GM19099 (cell line): ENCODE measurements at regions not wholly inside any gene's neighbourhood (a gene's known extent, or its start where the extent isn't known, plus 50 kb on each side); places are given as distances from the start of the nearest gene placed in this dataset.

ENCODE experiments used
- POLR2A ChIP-seq: IDR thresholded peaks from 3 replicates; pipeline ENCODE4 v1.6.1; 2011; ENCODE audit warnings: low read depth; ENCODE audit not compliant: insufficient read length; ENCODE audit errors: extremely low read depth

DNA sequence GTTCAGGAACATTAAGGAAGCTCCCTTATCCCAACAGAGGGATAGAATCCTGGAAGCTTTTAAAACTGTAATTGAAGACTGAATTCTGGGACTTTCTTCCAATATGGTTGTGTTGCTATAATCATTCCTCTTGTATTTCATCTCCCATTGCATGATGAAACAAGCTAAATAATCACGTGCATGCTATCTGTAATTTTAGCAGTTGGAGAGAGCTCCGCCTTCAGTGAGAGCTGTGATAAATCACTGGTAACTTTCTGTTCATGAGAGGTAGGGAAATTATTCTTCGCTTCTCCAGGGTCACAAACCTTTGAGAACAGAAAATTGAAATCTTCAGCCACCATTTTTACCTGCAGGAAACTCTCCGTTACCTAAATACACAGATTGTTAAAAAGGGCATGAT, 530.2 kb downstream of the HTR7 start:
- TF ChIP-seq POLR2A, result no peak

DNA sequence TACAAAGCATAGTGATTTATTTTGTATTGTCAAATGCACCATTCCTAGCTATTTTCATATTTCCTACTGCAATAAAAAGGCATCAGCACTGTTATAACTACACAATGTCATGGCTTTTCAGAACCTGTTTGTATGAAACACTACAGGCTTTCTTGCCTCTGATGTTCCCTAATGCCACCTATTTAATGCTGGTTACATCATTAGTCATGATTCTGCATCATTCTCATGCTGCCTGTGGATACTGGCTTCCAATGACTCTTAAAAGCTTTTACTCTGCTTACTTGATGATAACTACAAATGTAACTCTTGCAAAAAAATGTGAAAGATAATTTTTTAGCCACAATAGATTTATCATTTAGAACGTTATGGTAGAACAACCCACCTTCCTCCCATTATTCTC, 529.4 kb downstream of the HTR7 start:
- TF ChIP-seq POLR2A, result no peak

DNA sequence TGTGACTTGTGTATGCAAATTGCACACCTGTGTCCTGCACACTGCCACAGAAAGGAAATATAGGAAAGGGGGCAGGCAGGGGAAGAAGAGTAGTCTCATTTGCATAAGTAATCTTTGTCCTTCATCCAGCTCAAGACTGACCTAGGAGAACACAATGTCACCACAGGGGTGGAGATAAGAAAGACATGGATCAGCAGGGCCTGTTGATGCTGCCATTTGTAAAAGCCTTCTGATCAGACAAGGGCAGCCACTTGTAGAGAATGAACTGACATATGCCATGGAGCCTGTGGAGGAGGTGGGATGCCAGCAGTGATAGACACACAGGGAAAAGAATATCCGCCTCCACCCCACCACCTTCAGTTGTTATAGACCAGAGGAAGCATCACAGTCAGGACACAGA, 528.9 kb downstream of the HTR7 start:
- TF ChIP-seq POLR2A, result no peak

DNA sequence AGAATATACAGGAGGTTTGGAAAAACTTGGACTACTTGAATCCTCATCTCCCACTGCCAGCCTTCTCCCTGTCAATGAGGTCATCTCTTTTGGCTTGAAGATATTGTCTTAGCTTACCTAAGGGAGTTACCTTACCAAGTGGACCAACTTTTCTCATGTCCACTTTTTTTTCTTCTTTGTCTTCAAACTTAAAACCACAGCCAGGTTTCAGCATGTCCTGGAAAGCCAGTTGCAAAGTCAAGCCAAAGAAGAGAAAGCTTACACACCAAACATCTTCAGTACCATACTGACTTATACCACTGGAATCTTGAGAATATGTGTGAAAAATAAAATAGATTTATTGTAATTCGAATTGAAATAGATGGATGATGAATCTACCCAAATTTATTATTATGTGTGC, 520.5 kb downstream of the HTR7 start:
- TF ChIP-seq POLR2A, result no peak

DNA sequence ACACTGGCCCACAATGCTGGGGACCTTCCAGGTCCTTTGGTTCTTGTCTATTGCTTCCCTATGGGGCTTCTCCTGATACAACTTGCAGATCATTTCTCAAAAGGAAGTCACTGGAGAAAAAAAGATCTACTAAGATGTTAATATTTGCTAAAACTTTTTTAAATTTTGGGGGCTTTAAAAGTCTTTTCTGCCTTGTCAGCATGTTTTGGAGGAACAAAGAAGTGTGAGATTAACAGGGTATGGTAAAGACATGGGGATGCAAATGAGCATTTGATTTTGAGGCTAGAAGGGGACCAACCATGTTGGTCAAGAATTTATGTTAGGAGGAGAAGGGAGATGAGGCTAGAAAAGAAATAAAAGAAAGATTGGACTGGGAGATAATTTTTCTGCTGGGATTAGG, 515.4 kb downstream of the HTR7 start:
- TF ChIP-seq POLR2A, result no peak

DNA sequence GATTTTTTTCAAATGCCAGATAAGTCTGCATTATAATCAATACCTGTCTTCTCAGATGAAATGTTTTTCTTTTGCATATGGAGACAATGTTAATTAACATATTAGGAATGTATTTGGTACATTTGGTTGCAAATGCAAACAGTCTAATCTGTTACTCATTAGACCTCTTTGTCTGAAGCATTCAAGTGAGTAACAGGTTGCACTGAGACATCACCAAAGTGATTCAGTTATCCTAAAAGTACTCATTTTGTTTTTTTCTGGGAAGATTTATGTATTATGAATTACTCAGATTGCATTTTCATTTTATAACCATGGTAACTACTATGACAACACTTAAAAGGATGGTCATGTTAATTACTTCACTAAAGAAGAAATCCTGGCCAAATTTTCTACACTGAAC, 513.6 kb downstream of the HTR7 start:
- TF ChIP-seq POLR2A, result no peak

DNA sequence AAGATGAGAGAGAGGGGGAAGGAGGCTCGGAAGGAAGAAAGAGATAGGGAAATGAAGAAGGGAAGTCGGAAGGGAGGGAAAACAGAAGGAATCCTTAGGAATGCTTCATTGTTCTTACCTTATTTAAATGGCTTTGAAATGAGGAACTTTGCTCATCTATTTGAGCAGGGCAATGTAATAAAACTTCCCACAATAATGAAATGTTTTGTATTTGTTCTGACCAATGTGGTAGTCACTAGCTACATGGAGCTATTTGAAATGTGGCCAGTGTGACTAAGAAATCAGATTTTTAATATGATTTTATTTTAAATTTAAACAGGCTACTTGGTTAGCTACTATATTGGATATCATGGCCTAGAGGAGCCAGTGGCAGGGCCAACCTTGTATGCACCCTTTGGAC, 510.6 kb downstream of the HTR7 start:
- no peak for TF ChIP-seq POLR2A

DNA sequence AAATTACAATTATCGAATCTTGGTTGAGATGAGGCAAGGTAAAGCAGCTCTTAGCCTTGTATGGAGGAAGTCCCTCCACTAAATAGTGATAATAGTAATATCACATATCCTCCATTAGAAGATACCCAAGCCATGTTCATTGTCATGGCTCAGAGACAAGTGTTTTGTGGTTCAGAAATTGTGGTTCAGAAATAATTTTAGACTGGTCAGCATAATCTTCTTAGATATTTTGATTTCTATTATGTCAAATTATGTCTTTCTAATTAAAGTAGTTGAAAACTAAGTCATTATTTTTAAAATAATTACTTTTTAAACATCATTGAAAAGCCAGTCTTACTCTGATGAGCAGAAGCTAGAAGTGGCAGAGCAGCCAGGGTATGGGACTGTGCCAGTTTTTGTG, 507.7 kb downstream of the HTR7 start:
- TF ChIP-seq POLR2A, result no peak

DNA sequence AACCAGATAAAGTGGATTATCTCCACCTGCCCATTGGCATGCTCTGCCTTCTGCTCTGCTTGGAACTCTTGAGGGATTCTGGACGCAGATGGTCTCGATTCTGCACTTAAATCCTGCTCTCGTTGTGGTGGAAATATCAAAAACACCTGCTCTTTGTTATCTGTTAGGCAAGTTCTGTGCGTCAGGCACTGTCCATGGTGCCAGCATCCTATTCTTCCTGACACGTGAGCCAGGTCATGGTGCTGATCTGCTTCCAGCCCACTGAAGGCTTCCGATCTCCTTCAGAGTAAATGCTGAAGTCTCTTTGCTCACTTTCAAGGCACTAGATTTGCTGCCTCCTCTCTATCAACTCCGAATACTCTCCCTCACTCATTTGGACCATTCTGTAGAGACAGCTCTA, 505.6 kb downstream of the HTR7 start:
- no peak for TF ChIP-seq POLR2A

DNA sequence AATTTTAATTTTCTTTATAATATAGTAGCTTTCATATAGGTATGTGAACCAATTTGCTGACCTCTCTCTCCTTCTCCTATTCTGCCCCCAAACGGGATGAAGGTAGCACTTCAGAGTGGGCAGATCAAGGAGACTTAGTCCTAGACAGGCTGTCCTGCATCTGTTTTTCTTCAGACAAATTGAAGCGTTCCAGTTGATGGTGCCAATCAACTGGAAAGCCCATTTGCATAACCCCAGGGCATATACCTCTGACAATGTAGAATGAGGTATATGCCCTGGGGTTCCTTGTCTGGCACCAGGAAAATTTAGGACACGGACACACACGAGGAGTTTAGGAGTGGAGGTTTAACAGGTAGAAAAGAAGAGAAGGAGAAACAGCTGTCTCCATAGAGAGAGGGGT, 502.9 kb downstream of the HTR7 start:
- no peak for TF ChIP-seq POLR2A

DNA sequence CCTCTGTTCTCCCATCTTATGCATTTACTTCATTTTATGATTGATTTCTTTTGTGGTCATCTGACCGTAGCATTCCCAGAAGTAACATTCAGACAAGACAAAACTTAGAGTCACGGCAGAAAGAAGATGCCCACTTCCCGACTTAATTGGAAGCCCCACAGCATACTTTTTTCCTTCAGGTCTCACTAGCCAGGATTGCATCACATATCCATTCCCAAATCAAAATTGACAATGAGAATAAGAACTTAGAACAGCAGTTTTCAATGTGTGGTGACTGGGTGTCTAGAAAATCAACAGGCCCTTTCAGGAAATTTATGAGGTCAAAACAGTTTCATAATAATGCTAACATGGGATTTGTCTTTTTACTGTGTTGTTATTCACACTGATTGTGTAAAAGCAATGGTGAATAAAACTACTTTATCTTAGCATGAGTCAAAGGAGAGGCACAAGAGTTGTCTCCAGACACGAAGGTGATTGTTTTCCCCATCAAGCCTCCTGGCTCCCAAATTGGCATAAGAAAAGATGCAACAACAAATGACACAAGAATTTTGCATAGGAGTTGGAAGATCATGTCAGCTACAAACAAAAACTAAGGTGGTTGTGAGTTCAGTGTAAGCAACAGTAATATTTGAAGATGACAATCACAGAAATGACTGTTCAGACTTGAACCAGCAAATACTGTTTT, 493.9 kb downstream of the HTR7 start:
- no peak for TF ChIP-seq POLR2A

DNA sequence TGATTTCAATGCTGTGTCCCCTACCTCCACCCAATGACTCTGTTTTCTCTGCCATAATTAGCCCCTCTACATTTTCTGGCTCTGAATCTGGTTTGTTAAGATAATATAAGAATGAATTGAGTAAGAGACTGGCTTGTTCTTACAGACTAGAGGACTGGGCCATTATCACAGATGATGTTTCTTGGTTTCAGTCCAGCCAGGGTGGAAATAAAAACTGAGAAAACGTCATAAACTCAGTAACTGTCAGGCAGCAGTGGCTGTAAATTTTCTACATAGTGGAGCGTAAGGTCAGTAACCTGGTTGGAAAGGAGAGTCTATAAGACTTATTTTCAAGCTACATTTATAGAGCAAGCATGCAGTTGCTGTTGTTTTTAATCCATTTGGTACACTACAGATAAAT, 485.4 kb downstream of the HTR7 start:
- TF ChIP-seq POLR2A, result no peak

DNA sequence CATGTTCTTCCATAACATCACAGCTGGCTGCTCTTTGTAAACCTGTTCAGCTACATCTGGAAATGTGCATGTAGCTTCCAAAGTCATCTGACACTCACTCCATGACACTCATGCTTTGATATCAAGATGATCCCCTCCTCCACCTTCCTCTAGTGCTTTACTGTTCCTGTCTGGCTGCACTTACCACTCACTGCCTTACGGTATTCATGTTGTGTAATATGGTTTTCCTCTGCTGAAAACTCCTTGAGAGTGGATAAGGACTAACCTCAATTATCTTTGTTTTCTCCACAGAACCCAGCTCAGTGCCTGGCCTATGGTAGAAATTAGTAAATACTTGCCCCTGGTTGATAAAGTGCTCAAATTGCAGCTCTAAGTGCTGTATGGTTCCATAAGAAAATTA, 483.9 kb downstream of the HTR7 start:
- TF ChIP-seq POLR2A, result no peak

DNA sequence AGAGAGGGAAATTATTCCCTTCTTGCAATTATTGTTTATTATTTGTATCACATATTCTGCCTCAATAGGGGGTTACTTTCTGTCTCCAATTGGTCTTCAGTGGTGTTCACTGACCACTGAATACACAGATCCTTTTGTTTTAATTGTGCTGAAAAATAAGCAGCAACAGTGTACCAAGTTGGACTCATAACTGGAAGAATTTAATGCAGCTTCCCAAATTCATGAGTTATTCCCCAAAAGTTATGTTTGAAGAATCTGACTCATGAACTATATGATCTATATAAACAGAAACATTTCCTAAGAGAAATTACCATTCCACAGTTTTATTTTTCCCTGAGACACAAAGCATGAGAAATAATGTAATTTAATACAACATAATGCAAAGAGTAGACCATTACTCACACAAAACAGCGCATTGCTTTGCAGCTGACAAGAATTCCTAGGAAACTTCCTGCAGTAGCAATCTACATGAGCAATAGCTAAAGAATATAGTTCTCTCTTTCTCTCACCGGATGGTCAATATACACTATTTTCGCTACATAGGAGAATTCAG, 479.2 kb downstream of the HTR7 start:
- TF ChIP-seq POLR2A, result no peak

DNA sequence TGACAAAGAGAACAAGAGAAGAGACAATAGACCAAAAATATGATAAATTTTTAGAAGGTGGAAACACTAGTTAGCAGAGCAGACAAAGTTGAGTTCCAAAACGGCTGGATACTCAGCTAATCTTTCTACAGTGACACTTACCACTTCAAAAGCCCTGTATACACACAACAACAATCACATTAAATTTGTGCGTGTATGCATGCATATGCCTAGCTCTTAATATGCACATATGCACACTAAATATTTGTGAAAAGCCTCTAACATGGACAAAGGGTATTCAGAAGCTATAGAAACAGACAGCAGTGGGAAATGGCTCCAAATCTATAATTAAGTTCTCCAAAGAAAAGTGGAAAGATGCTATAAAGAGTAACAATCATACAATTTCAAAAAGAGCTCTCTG, 476.4 kb downstream of the HTR7 start:
- TF ChIP-seq POLR2A, result no peak

DNA sequence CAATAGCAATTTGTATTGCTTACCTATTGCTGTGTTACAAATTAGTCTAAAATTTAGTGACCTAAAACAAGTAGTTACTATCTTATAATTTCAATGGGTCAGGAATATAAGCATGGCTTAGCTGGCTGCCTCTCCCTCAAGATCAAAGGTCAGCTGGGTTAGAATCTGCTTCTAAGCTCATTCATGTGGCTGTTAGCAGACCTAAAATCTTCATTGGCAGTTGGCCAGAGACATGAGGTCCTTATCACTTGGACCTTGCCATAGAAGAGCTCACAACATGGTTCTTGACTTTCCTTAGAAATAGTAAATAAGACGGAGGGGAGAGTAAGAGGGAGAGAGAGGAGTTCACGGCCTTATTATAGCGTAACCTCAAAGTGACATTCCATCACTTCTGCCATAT, 468.0 kb downstream of the HTR7 start:
- TF ChIP-seq POLR2A, result no peak

DNA sequence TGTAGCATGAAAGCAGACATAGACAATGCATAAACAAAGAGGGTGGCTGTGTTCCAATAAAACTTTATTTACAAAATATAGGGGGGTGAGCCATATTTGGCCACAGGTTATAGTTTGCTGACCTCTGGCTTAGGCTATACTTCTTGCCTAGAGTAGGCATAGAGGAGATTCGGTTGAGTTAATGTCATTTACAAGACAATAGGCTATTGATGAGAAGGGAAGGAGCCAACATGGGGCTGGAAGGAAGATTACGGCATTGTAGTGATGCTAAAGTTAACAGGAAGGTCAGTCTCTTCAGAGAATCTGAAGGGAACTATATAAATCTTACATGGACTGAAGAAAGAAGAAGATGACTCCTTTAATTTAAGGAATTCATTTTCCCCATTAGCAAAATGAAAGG, 463.5 kb downstream of the HTR7 start:
- no peak for TF ChIP-seq POLR2A
